H9 (cell line): ENCODE measurements at regions not wholly inside any gene's neighbourhood (a gene's known extent, or its start where the extent isn't known, plus 50 kb on each side); places are given as distances from the start of the nearest gene placed in this dataset.

Experiments used
- DNase-seq: peaks from one replicate; pipeline ENCODE4 v3.0.0-alpha.2; 2017
- H2AFZ ChIP-seq: one replicate; pipeline ENCODE4 v1.6.1; 2013; ENCODE audit warnings: mild to moderate bottlenecking, low read length, control low read depth, moderate library complexity
- H2AK5ac ChIP-seq: 2 replicates; pipeline ENCODE4 v1.6.1; 2013; ENCODE audit warnings: low read length, control low read depth, mixed read lengths; ENCODE audit not compliant: insufficient read length
- H2BK120ac ChIP-seq: one replicate; pipeline ENCODE4 v1.6.1; 2013; ENCODE audit warnings: low read depth, mild to moderate bottlenecking, low read length, control low read depth, inconsistent platforms; ENCODE audit not compliant: poor library complexity, severe bottlenecking
- H2BK12ac ChIP-seq: 2 replicates; pipeline ENCODE4 v1.6.1; 2013; ENCODE audit warnings: low read length, control low read depth, mixed read lengths, low read depth; ENCODE audit not compliant: insufficient read length
- H2BK15ac ChIP-seq: 2 replicates; pipeline ENCODE4 v1.6.1; 2013; ENCODE audit warnings: low read depth, low read length, control low read depth
- H2BK20ac ChIP-seq: one replicate; pipeline ENCODE4 v1.6.1; 2013; ENCODE audit warnings: low read depth, mild to moderate bottlenecking, low read length, control low read depth, inconsistent platforms; ENCODE audit not compliant: poor library complexity, severe bottlenecking
- H2BK5ac ChIP-seq: 2 replicates; pipeline ENCODE4 v1.6.1; 2013; ENCODE audit warnings: low read length, control low read depth, mixed read lengths; ENCODE audit not compliant: insufficient read length
- H3K14ac ChIP-seq: 2 replicates; pipeline ENCODE4 v1.6.1; 2013; ENCODE audit warnings: low read length, control low read depth; ENCODE audit not compliant: insufficient read depth
- H3K18ac ChIP-seq: 2 replicates; pipeline ENCODE4 v1.6.1; 2013; ENCODE audit warnings: low read depth, mild to moderate bottlenecking, mixed read lengths, low read length, control low read depth; ENCODE audit not compliant: insufficient read length
- H3K23ac ChIP-seq: 2 replicates; pipeline ENCODE4 v1.6.1; 2013; ENCODE audit warnings: low read length, control low read depth, mixed read lengths, low read depth; ENCODE audit not compliant: insufficient read length
- H3K23me2 ChIP-seq: 2 replicates; pipeline ENCODE4 v1.6.1; 2013; ENCODE audit warnings: low read depth, mild to moderate bottlenecking, mixed read lengths, low read length, control low read depth; ENCODE audit not compliant: insufficient read length, poor library complexity, severe bottlenecking
- H3K27ac ChIP-seq: 2 replicates; pipeline ENCODE4 v1.5.1; 2013; ENCODE audit warnings: low read length, control low read depth, mixed read lengths, low read depth; ENCODE audit not compliant: insufficient read length
- H3K27me3 ChIP-seq: 2 replicates; pipeline ENCODE4 v1.6.1; 2013; ENCODE audit warnings: low read length, control low read depth, inconsistent platforms; ENCODE audit not compliant: insufficient read depth
- H3K4ac ChIP-seq: 2 replicates; pipeline ENCODE4 v1.6.1; 2013; ENCODE audit warnings: low read depth, mild to moderate bottlenecking, control low read depth, inconsistent platforms, low read length, moderate library complexity
- H3K4me1 ChIP-seq: 2 replicates; pipeline ENCODE4 v1.6.1; 2013; ENCODE audit warnings: low read length, control low read depth, inconsistent platforms; ENCODE audit not compliant: insufficient read depth
- H3K4me2 ChIP-seq: 2 replicates; pipeline ENCODE4 v1.6.1; 2013; ENCODE audit warnings: low read length, control low read depth, mixed read lengths; ENCODE audit not compliant: insufficient read length, insufficient read depth
- H3K56ac ChIP-seq: 2 replicates; pipeline ENCODE4 v1.6.1; 2013; ENCODE audit warnings: low read depth, mild to moderate bottlenecking, mixed read lengths, low read length, control low read depth; ENCODE audit not compliant: insufficient read length
- H3K79me1 ChIP-seq: 2 replicates; pipeline ENCODE4 v1.6.1; 2013; ENCODE audit warnings: low read depth, mild to moderate bottlenecking, moderate library complexity, low read length, control low read depth, inconsistent platforms; ENCODE audit not compliant: insufficient read depth, poor library complexity, severe bottlenecking
- H3K79me2 ChIP-seq: 2 replicates; pipeline ENCODE4 v1.6.1; 2013; ENCODE audit warnings: low read length, control low read depth, inconsistent platforms; ENCODE audit not compliant: insufficient read depth
- H3K9ac ChIP-seq: 2 replicates; pipeline ENCODE4 v1.6.1; 2013; ENCODE audit warnings: low read length, control low read depth, mixed read lengths; ENCODE audit not compliant: insufficient read length; ENCODE audit errors: extremely low read depth
- H3K9me3 ChIP-seq: one replicate; pipeline ENCODE4 v1.6.1; 2013; ENCODE audit warnings: low read depth, low read length, inconsistent platforms; ENCODE audit not compliant: control insufficient read depth
- H3T11ph ChIP-seq: one replicate; pipeline ENCODE4 v1.6.1; 2013; ENCODE audit warnings: mild to moderate bottlenecking, low read length, control low read depth, inconsistent platforms
- H4K20me1 ChIP-seq: one replicate; pipeline ENCODE4 v1.6.1; 2013; ENCODE audit not compliant: control insufficient read depth, insufficient read length, insufficient read depth
- H4K5ac ChIP-seq: 2 replicates; pipeline ENCODE4 v1.6.1; 2013; ENCODE audit warnings: low read depth, mild to moderate bottlenecking, mixed read lengths, low read length, control low read depth; ENCODE audit not compliant: insufficient read length
- H4K8ac ChIP-seq: replicated peaks from 2 replicates; pipeline ENCODE4 v1.6.1; 2013; ENCODE audit warnings: low read length, control low read depth, mixed read lengths, low read depth; ENCODE audit not compliant: insufficient read length
- H4K91ac ChIP-seq: 2 replicates; pipeline ENCODE4 v1.6.1; 2013; ENCODE audit warnings: low read depth, mild to moderate bottlenecking, moderate library complexity, mixed read lengths, low read length, control low read depth; ENCODE audit not compliant: insufficient read length
- H3K27ac Mint-ChIP-seq, 3 experiments: 2 replicates in 2 of 3; 3 replicates in 1 of 3; pipeline ENCODE4 v1.8.0; 2020 to 2021; ENCODE audit warnings: mixed read lengths in 3 of 3, mild to moderate bottlenecking in 1 of 3, moderate library complexity in 1 of 3
- H3K27me3 Mint-ChIP-seq: 2 replicates; pipeline ENCODE4 v1.8.0; 2021; ENCODE audit warnings: low read depth, mild to moderate bottlenecking, moderate library complexity, mixed read lengths
- H3K36me3 Mint-ChIP-seq, 3 experiments: 2 replicates in 2 of 3; 3 replicates in 1 of 3; pipeline ENCODE4 v1.8.0; 2020 to 2021; ENCODE audit warnings: low read depth in 3 of 3, mixed read lengths in 3 of 3; ENCODE audit not compliant: insufficient read depth in 1 of 3
- H3K4me1 Mint-ChIP-seq, 2 experiments: 2 replicates each; pipeline ENCODE4 v1.8.0; 2020; ENCODE audit warnings: mixed read lengths in 2 of 2
- H3K4me3 Mint-ChIP-seq, 2 experiments: 2 replicates in 1 of 2; 3 replicates in 1 of 2; pipeline ENCODE4 v1.8.0; 2020 to 2021; ENCODE audit warnings: mild to moderate bottlenecking in 2 of 2, mixed read lengths in 2 of 2, moderate library complexity in 1 of 2
- H3K9me3 Mint-ChIP-seq, 2 experiments: 2 replicates in 1 of 2; 3 replicates in 1 of 2; pipeline ENCODE4 v1.8.0; 2020; ENCODE audit warnings: mild to moderate bottlenecking in 2 of 2, mixed read lengths in 2 of 2, moderate library complexity in 1 of 2
- CTCF ChIP-seq: fragments of 200-600 bp; sonication (generic); conservative IDR thresholded peaks from 3 replicates; pipeline ENCODE4 v1.8.0; 2021; ENCODE audit warnings: antibody characterized with exemption, mild to moderate bottlenecking
- WGBS: extraction: QIAGEN DNeasy Blood & Tissue Kit; methylation state at CpG from one replicate; pipeline ENCODE4 v1.1.7; 2013; ENCODE audit warnings: missing lambda C conversion rate, low lambda C conversion rate, mixed read lengths; ENCODE audit not compliant: insufficient read length; ENCODE audit errors: extremely low coverage; 5-methylcytosine and 5-hydroxymethylcytosine counted together

DNA sequence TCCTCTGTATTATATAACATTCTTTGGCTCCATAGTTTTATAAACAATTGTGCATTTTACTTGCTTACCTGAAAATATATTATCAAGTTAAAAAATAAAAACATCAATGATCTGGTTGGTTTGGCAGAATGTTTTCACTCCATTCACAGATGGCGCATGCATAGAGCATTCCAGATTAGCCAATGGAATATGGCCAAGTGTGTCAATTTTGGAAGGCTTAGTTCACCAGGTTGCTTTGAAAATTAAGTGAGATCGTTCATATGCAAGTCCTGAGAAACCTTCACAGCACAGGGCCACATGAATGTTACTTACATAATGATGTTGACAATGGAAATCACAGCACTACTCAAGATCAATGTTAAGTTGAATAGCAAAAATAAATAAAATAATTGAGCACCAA, 335.7 kb downstream of the GRB14 start:
- no peak overlapping the region for H2AK5ac ChIP-seq
- H3K9ac ChIP-seq: no peak overlapping the region
- no peak overlapping the region for H4K5ac ChIP-seq
- no peak overlapping the region for H4K91ac ChIP-seq
- no peak overlapping the region for H3T11ph ChIP-seq
- no peak for DNase-seq
- no peak overlapping the region for H3K4ac ChIP-seq
- no peaks in the 10 kb centered on the region for H4K20me1 ChIP-seq
- Mint-ChIP-seq H3K4me1 (peaks cover 4 to 6% of the 10 kb centered on the region in 2 experiments; a peak in 1 of 4 replicates), H3K27me3 (no peaks in the 10 kb centered on the region), H3K27ac (no peak overlapping the region), H3K9me3 (peaks cover 3 to 6% of the 10 kb centered on the region in 2 experiments; a peak in 3 of 5 replicates), H3K4me3 (no peak overlapping the region), H3K36me3 (peaks cover 0 to 4% (median 0%) of the 10 kb centered on the region in 3 experiments; a peak in 2 of 7 replicates)
- H3K14ac ChIP-seq: no peak overlapping the region
- H3K23ac ChIP-seq: no peak overlapping the region
- H2BK12ac ChIP-seq: no peak overlapping the region
- no peak overlapping the region for H2BK15ac ChIP-seq
- no peaks in the 10 kb centered on the region for H3K9me3 ChIP-seq
- H3K79me2 ChIP-seq: no peaks in the 10 kb centered on the region
- no peaks in the 10 kb centered on the region for H3K27me3 ChIP-seq
- no peak overlapping the region for H2BK120ac ChIP-seq
- H3K4me2 ChIP-seq: no peak overlapping the region
- no peak overlapping the region for H4K8ac ChIP-seq
- no peaks in the 10 kb centered on the region for H3K23me2 ChIP-seq
- H2AFZ ChIP-seq: no peak overlapping the region
- H2BK5ac ChIP-seq: no peak overlapping the region
- H3K79me1 ChIP-seq: no peaks in the 10 kb centered on the region
- H3K4me1 ChIP-seq: no peaks in the 10 kb centered on the region; the same call in 1 of the 2 replicates
- H3K27ac ChIP-seq: no peak overlapping the region
- H3K18ac ChIP-seq: no peak overlapping the region
- H3K56ac ChIP-seq: no peak overlapping the region
- no peak overlapping the region for H2BK20ac ChIP-seq
- no peak for TF ChIP-seq CTCF
- no CpG with 5 or more reads among the region's 2 CpGs for WGBS
